Gastrocnemius medialis (tissue), 4 donors: ENCODE measurements at regions not wholly inside any gene's neighbourhood (a gene's known extent, or its start where the extent isn't known, plus 50 kb on each side); places are given as distances from the start of the nearest gene placed in this dataset.

Experiments
- POLR2A ChIP-seq, 2 donors: fragments of 450-650 bp; IDR thresholded peaks; one replicate each; pipeline ENCODE4 v1.6.1; 2017; ENCODE audit warnings: antibody characterized with exemption in 2 of 2, mild to moderate bottlenecking in 2 of 2, moderate library complexity in 2 of 2
- TF ChIP-seq, protein P1 (sequence below), 5 experiments: fragments of 450-650 bp in 3 of 5; fragments of 200-600 bp in 2 of 5; sonication (generic) in 2 of 5; IDR thresholded peaks in 4 of 5; conservative IDR thresholded peaks in 1 of 5; 1 replicate in 4 of 5; 2 replicates in 1 of 5; pipeline ENCODE4 v1.5.1; 2016 to 2019; ENCODE audit warnings: antibody characterized with exemption in 5 of 5, mild to moderate bottlenecking in 3 of 5, moderate library complexity in 3 of 5

DNA sequence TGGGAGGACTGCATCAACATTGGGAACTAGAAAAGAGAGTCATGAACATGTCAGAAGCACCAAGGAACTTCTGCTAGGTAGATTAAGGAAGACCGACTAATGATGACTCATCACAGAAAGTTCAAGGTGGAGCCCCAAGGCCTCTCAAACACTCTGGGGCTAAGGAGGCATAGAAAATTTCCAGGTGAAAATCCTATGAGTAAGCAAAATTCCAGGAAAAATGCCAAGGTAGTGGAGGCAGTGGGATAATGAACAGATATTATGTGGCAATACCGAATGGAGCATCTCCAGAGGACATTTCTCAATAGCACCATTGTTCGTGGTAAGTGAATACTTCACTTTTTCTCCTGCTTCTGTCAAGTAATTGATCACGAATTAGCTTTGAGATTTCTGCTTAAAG is 336.5 kb downstream of the MZT1 start:
- TF ChIP-seq, protein P1, sequence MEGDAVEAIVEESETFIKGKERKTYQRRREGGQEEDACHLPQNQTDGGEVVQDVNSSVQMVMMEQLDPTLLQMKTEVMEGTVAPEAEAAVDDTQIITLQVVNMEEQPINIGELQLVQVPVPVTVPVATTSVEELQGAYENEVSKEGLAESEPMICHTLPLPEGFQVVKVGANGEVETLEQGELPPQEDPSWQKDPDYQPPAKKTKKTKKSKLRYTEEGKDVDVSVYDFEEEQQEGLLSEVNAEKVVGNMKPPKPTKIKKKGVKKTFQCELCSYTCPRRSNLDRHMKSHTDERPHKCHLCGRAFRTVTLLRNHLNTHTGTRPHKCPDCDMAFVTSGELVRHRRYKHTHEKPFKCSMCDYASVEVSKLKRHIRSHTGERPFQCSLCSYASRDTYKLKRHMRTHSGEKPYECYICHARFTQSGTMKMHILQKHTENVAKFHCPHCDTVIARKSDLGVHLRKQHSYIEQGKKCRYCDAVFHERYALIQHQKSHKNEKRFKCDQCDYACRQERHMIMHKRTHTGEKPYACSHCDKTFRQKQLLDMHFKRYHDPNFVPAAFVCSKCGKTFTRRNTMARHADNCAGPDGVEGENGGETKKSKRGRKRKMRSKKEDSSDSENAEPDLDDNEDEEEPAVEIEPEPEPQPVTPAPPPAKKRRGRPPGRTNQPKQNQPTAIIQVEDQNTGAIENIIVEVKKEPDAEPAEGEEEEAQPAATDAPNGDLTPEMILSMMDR (IDR thresholded peaks at IDR 0.05 in 4 of 5, conservative IDR thresholded peaks at IDR 0.05 in 1 of 5) = no peak
- no peak for TF ChIP-seq POLR2A (IDR thresholded peaks at IDR 0.05)
